ENCODE measurements at regions not wholly inside any gene's neighbourhood (a gene's known extent, or its start where the extent isn't known, plus 50 kb on each side); places are given as distances from the start of the nearest gene placed in this dataset.

GRCh38 chr4:65834707-65835106, 164.4 kb upstream of the EPHA5 start:
- intact Hi-C loops (cut with micrococcal nuclease), result no loop called here
- H3K36me3 Mint-ChIP-seq (ENCODE audit: insufficient read depth, unreplicated experiment), result no peaks in the 10 kb centered on the region

GRCh38 chr4:65831828-65832227, 161.5 kb upstream of the EPHA5 start:
- no peaks in the 10 kb centered on the region for H3K9me3 Mint-ChIP-seq (ENCODE audit: unreplicated experiment)
- DNase-seq (ENCODE audit: unreplicated experiment), result peak; percentile 36
- no peak for TF ChIP-seq CTCF (IDR thresholded peaks at IDR 0.05; ENCODE audit: unreplicated experiment)
- BruUV-seq (replicated peaks), result no TSS peak
- no peaks in the 10 kb centered on the region for H3K36me3 Mint-ChIP-seq (ENCODE audit: insufficient read depth, unreplicated experiment)
- H3K27ac Mint-ChIP-seq (ENCODE audit: low read depth, unreplicated experiment), result no peak overlapping the region
- no peaks in the 10 kb centered on the region for H3K27me3 Mint-ChIP-seq (ENCODE audit: insufficient read depth, unreplicated experiment)
- intact Hi-C loops (cut with micrococcal nuclease), result no loop called here
- peaks cover 6% of the 10 kb centered on the region for H3K4me1 Mint-ChIP-seq (ENCODE audit: insufficient read depth, unreplicated experiment)
- H3K4me3 Mint-ChIP-seq (ENCODE audit: unreplicated experiment), result no peak overlapping the region
- ChIA-PET POLR2A (no interaction called here), CTCF (no interaction called here)

More at GRCh38 chr4:65834707-65835106, 164.4 kb upstream of the EPHA5 start:
- ChIA-PET CTCF (no interaction called here), POLR2A (no interaction called here)
- Mint-ChIP-seq H3K4me3 (ENCODE audit: unreplicated experiment) (no peak overlapping the region), H3K4me1 (ENCODE audit: insufficient read depth, unreplicated experiment) (peaks cover 6% of the 10 kb centered on the region), H3K27me3 (ENCODE audit: insufficient read depth, unreplicated experiment) (no peaks in the 10 kb centered on the region), H3K27ac (ENCODE audit: low read depth, unreplicated experiment) (no peak overlapping the region), H3K9me3 (ENCODE audit: unreplicated experiment) (no peaks in the 10 kb centered on the region)
- no TSS peak for BruUV-seq (replicated peaks)
- TF ChIP-seq CTCF (IDR thresholded peaks at IDR 0.05; ENCODE audit: unreplicated experiment), result no peak
- no peak for DNase-seq (ENCODE audit: unreplicated experiment)

- intact Hi-C loops (cut with micrococcal nuclease), result no loop called here
These were observed 154.9 kb upstream of the EPHA5 start for GRCh38 chr4:65825116-65825753.

GRCh38 chr4:65819192-65819591, 148.9 kb upstream of the EPHA5 start:
- H3K4me3 Mint-ChIP-seq (ENCODE audit: unreplicated experiment), result no peak overlapping the region
- H3K27me3 Mint-ChIP-seq (ENCODE audit: insufficient read depth, unreplicated experiment), result no peaks in the 10 kb centered on the region
- DNase-seq (ENCODE audit: unreplicated experiment), result peak; percentile 2
- H3K27ac Mint-ChIP-seq (ENCODE audit: low read depth, unreplicated experiment), result no peak overlapping the region
- POLR2A ChIA-PET, result no interaction called here
- CTCF ChIA-PET, result no interaction called here
- intact Hi-C loops (cut with micrococcal nuclease), result no loop called here
- H3K4me1 Mint-ChIP-seq (ENCODE audit: insufficient read depth, unreplicated experiment), result no peaks in the 10 kb centered on the region
- BruUV-seq (replicated peaks), result no TSS peak
- no peaks in the 10 kb centered on the region for H3K36me3 Mint-ChIP-seq (ENCODE audit: insufficient read depth, unreplicated experiment)
- peaks cover 8% of the 10 kb centered on the region for H3K9me3 Mint-ChIP-seq (ENCODE audit: unreplicated experiment)
- no peak for TF ChIP-seq CTCF (IDR thresholded peaks at IDR 0.05; ENCODE audit: unreplicated experiment)

More at GRCh38 chr4:65825116-65825753, 154.9 kb upstream of the EPHA5 start:
- Mint-ChIP-seq H3K9me3 (ENCODE audit: unreplicated experiment) (no peaks in the 10 kb centered on the region), H3K36me3 (ENCODE audit: insufficient read depth, unreplicated experiment) (no peaks in the 10 kb centered on the region), H3K4me3 (ENCODE audit: unreplicated experiment) (no peak overlapping the region), H3K27me3 (ENCODE audit: insufficient read depth, unreplicated experiment) (no peaks in the 10 kb centered on the region), H3K27ac (ENCODE audit: low read depth, unreplicated experiment) (peak overlapping the region; percentile 40), H3K4me1 (ENCODE audit: insufficient read depth, unreplicated experiment) (no peaks in the 10 kb centered on the region)
- DNase-seq (ENCODE audit: unreplicated experiment), result peak; percentile 78
- TF ChIP-seq CTCF (IDR thresholded peaks at IDR 0.05; ENCODE audit: unreplicated experiment), result no peak
- ChIA-PET CTCF (interaction anchor here (0.7 to 0.9 kb wide), 2 partner anchors 29 to 864 kb away, joined by 3 read pairs; no protein-coding TSS in a partner anchor), POLR2A (interaction anchor here (0.8 kb wide), 1 partner anchor 10 kb away, joined by 4 read pairs; no protein-coding TSS in a partner anchor)
- no TSS peak for BruUV-seq (replicated peaks)
